ENCODE measurements at regions not wholly inside any gene's neighbourhood (a gene's known extent, or its start where the extent isn't known, plus 50 kb on each side); places are given as distances from the start of the nearest gene placed in this dataset.
A peak's percentile ranks its signal among the peaks of the same experiment; 100 is the strongest.

DNA sequence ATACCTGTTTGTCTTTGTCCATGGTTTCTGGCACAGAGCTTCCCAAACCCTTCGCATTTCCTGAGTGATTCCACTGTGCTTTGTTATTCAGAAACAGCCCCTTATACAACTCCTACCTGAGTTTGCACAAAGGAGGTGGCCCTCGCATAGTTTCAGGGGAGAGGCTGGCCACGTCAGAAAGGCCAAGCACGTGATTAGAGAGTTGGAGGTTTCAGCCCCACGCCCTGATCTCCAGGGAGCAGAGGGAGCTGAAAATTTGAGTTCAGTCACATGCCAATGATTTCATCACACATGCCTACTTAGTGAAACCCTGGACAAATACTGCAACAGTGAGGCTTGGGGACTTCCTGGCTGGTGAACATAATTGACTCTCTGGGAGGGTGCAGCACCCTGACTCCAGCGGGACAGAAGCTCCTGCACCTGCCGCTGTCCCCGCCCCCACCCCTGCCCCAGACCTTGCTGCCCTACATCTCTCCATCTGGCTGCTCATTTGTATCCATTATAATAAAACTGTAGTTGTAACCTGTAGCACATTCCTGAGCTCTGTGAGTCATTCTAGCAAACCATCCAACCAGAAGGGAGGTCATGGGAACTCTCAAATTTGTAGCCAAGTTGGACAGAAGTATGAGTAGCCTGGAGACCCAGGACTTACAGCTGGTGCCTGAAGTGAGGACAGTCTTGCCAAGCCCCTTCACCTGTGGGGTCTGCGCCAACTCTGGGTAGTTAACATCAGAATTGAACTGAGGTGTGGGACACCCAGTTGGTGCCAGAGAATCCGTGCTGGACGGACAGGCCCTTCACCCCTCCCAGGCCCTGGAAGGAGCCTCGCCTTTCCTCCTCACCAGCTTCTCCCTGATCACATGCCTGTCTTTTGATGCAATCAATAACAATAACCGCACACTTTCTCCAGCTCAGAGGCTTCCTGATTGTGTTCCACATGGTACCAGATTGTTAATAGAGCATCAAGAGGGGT is 224.3 kb downstream of the ANAPC1 start:
- peaks cover 30% of the 10 kb centered on the region for H3K4me1 ChIP-seq (ENCODE audit: control insufficient read depth, extremely low read depth, insufficient read depth, low read length)
- DNase-seq (ENCODE audit: low read depth in 2 of 2) = peak; percentile 92 to 93

DNA sequence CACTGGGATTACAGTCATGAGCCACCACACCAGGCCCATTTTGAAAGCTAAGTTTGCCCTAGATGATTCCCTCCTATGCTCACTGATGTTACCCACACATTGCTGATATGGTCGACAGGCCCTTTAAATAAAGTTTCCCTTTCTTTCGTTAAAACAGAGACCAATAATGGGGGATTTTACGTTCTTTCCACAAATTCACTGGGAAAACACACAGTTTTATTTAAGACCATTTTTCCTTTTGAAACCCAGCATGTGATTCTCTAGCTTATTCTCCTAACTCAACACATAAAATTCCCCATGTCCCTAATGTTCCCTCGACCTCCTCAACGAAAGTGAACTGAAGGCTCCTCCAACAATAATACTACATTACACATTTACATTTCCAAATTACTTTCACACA is 223.2 kb downstream of the ANAPC1 start:
- Histone ChIP-seq H3K27me3 (ENCODE audit: control insufficient read depth, insufficient read depth, low read length) (no peaks in the 10 kb centered on the region), H2AFZ (ENCODE audit: low read length) (no peak overlapping the region), H3K9ac (ENCODE audit: insufficient read depth, low read length) (no peak overlapping the region), H3K4me3 (replicated peaks in 1 of 4; ENCODE audit: control extremely low read depth in 1 of 4, insufficient read depth in 1 of 4, low read depth in 3 of 4, low read length in 4 of 4) (no peak overlapping the region), H3K9me3 (ENCODE audit: control insufficient read depth, insufficient read depth, low read depth, low read length) (no peaks in the 10 kb centered on the region), H3K79me2 (ENCODE audit: control insufficient read depth, insufficient read depth, low read length) (no peaks in the 10 kb centered on the region), H3K4me1 (ENCODE audit: control insufficient read depth, extremely low read depth, insufficient read depth, low read length) (peaks cover 30% of the 10 kb centered on the region), H3K4me2 (ENCODE audit: extremely low read depth, insufficient read depth, low read length) (no peak overlapping the region), H3K36me3 (ENCODE audit: control insufficient read depth, insufficient read depth, low read length) (no peaks in the 10 kb centered on the region), H3K27ac (ENCODE audit: insufficient read depth, low read length) (no peak overlapping the region), H4K20me1 (ENCODE audit: control insufficient read depth, extremely low read depth, insufficient read depth, low read length) (no peaks in the 10 kb centered on the region)
- no peak for DNase-seq (ENCODE audit: low read depth in 2 of 2)
- no peak for TF ChIP-seq EZH2 (IDR thresholded peaks at IDR 0.05; ENCODE audit: low read length, missing control alignments)

More for the DNA sequence above, 224.3 kb downstream of the ANAPC1 start:
- Histone ChIP-seq H4K20me1 (ENCODE audit: control insufficient read depth, extremely low read depth, insufficient read depth, low read length) (no peaks in the 10 kb centered on the region), H3K27me3 (ENCODE audit: control insufficient read depth, insufficient read depth, low read length) (no peaks in the 10 kb centered on the region), H3K79me2 (ENCODE audit: control insufficient read depth, insufficient read depth, low read length) (no peaks in the 10 kb centered on the region), H3K4me2 (ENCODE audit: extremely low read depth, insufficient read depth, low read length) (no peak overlapping the region), H3K9me3 (ENCODE audit: control insufficient read depth, insufficient read depth, low read depth, low read length) (no peaks in the 10 kb centered on the region), H3K4me3 (replicated peaks in 1 of 4; ENCODE audit: control extremely low read depth in 1 of 4, insufficient read depth in 1 of 4, low read depth in 3 of 4, low read length in 4 of 4) (no peak overlapping the region), H3K36me3 (ENCODE audit: control insufficient read depth, insufficient read depth, low read length) (no peaks in the 10 kb centered on the region), H2AFZ (ENCODE audit: low read length) (no peak overlapping the region), H3K9ac (ENCODE audit: insufficient read depth, low read length) (no peak overlapping the region), H3K27ac (ENCODE audit: insufficient read depth, low read length) (peak overlapping the region; percentile 75)
- TF ChIP-seq, protein P1, sequence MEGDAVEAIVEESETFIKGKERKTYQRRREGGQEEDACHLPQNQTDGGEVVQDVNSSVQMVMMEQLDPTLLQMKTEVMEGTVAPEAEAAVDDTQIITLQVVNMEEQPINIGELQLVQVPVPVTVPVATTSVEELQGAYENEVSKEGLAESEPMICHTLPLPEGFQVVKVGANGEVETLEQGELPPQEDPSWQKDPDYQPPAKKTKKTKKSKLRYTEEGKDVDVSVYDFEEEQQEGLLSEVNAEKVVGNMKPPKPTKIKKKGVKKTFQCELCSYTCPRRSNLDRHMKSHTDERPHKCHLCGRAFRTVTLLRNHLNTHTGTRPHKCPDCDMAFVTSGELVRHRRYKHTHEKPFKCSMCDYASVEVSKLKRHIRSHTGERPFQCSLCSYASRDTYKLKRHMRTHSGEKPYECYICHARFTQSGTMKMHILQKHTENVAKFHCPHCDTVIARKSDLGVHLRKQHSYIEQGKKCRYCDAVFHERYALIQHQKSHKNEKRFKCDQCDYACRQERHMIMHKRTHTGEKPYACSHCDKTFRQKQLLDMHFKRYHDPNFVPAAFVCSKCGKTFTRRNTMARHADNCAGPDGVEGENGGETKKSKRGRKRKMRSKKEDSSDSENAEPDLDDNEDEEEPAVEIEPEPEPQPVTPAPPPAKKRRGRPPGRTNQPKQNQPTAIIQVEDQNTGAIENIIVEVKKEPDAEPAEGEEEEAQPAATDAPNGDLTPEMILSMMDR (conservative IDR thresholded peaks at IDR 0.05 in 1 of 2, IDR thresholded peaks at IDR 0.05 in 1 of 2; ENCODE audit: low read depth in 1 of 2, low read length in 2 of 2) = no peak
- no peak for TF ChIP-seq EZH2 (IDR thresholded peaks at IDR 0.05; ENCODE audit: low read length, missing control alignments)

DNA sequence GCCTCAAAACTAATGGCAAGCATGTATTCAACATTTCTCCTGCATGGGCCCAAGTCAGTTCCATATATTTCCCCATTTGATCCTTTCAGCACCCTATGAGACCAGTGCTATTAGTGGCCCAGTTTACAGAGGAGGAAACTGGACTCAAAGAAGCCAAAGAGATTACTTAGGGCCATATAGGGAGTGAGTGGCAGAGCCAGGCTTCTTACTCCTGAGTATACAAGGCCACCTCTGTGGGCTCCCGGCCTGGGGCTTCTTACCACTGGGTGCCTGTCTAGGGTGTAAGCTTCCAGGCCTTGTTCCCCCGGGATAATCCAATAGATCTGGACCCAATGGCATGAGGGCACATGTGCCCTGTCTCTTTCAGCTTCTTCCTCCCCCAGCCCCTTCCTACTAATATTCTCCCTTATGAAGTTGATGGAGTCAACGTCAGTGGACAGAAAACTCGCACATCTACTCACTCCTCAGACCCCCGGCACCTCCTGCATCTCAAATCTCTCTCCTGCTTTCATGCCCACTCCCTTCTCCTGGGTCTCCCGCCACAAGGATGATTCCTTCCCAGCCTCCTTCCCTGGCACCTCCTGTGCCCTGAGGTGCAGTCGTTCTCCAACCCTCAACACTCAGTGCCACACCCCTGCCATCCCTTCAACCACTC is 222.6 kb downstream of the ANAPC1 start:
- no peak overlapping the region for H3K4me2 ChIP-seq (ENCODE audit: extremely low read depth, insufficient read depth, low read length)

More for the DNA sequence above, 222.6 kb downstream of the ANAPC1 start:
- no peak for DNase-seq (ENCODE audit: low read depth in 2 of 2)
- TF ChIP-seq EZH2 (IDR thresholded peaks at IDR 0.05; ENCODE audit: low read length, missing control alignments) = no peak
- no peaks in the 10 kb centered on the region for H3K9me3 ChIP-seq (ENCODE audit: control insufficient read depth, insufficient read depth, low read depth, low read length)
- H3K4me3 ChIP-seq (replicated peaks in 1 of 4; ENCODE audit: control extremely low read depth in 1 of 4, insufficient read depth in 1 of 4, low read depth in 3 of 4, low read length in 4 of 4) = no peak overlapping the region
- H4K20me1 ChIP-seq (ENCODE audit: control insufficient read depth, extremely low read depth, insufficient read depth, low read length) = no peaks in the 10 kb centered on the region
- H3K79me2 ChIP-seq (ENCODE audit: control insufficient read depth, insufficient read depth, low read length) = no peaks in the 10 kb centered on the region
- H3K4me1 ChIP-seq (ENCODE audit: control insufficient read depth, extremely low read depth, insufficient read depth, low read length) = peaks cover 30% of the 10 kb centered on the region
- H3K27ac ChIP-seq (ENCODE audit: insufficient read depth, low read length) = peak overlapping the region; percentile 33
- no peaks in the 10 kb centered on the region for H3K36me3 ChIP-seq (ENCODE audit: control insufficient read depth, insufficient read depth, low read length)
- H2AFZ ChIP-seq (ENCODE audit: low read length) = no peak overlapping the region
- H3K9ac ChIP-seq (ENCODE audit: insufficient read depth, low read length) = no peak overlapping the region
- no peaks in the 10 kb centered on the region for H3K27me3 ChIP-seq (ENCODE audit: control insufficient read depth, insufficient read depth, low read length)
